ACHN (cell line): ENCODE measurements at regions not wholly inside any gene's neighbourhood (a gene's known extent, or its start where the extent isn't known, plus 50 kb on each side); places are given as distances from the start of the nearest gene placed in this dataset.
"Not testable (repeated sequence)": the region's sequence is repeated elsewhere in the genome, so short reads cannot be mapped to it uniquely, and the experiment has no call there.

Experiments used
- DNase-seq: peaks from one replicate; pipeline ENCODE4 v3.0.0-alpha.2; 2015
- in situ Hi-C: cut with HindIII; loops from 2 replicates; pipeline ENCODE4 v1.10.0; 2017; ENCODE audit warnings: low sequenced_read_pairs, low pct_ligation_motif_present, low pct_unique_long_range_greater_than_20kb

DNA sequence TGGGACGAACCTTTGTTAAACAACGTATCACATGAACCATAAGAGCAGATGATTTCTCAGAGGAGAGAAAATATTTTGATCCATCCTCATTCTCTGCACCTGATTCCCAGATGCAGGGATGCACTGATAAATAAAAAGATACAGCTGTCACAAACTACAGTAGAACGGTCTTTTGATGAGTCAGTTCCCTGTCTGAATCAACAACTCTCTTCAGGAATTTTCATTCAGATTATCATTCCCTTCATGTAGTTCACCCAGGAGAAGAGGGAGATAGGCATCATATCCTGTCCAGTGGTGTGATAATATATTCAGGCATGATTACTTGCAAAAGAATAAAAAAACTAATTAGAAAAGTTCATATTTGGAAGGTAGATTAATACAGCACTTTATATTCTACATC is 521.5 kb downstream of the PYDC2 start:
- no peak for DNase-seq
- in situ Hi-C loops: no loop called here

- in situ Hi-C loops: no loop called here
- DNase-seq: no peak
Observed at GRCh38 chr3:191985691-191986090, 524.7 kb downstream of the PYDC2 start.

- in situ Hi-C loops: no loop called here
- DNase-seq: no peak
Observed at GRCh38 chr3:191987831-191988350, 526.9 kb downstream of the PYDC2 start.

DNA sequence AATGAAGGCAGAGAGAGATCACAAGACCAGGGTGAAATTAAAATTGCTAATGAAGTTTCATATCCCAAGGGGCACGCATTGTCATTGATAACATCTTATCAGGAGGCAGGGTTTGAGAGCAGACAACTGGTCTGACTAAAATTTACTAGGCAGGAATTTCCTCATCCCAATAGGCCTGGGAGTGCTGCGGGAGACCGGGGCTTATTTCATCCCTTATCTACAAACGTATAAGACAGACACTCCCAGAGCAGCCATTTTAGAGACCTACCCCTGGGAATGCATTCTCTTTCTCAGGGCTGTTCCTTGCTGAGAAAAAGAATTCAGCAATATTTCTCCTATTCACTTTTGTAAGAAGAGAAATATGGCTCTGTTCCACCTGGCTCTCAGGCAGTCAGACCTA is 533.0 kb downstream of the PYDC2 start:
- DNase-seq, in situ Hi-C loops: not testable (repeated sequence)

DNA sequence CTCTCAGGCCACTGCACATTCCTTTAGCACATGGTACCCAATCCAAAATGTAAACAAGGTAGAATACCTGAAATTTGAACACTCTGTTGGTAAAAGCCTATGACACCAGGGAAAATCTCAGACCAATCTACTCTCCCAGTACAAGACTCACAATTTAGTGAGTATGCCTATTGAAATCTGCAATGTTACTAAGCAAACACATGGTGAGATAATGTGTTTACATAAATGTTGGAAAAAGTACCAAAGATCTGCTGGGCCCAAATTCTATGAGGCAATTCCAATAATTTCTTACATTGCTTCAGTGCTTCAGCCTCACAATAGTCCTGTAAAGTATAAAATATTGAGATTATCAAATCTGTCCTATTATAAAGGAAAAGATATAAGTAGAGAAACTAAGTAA is 536.1 kb downstream of the PYDC2 start:
- no peak for DNase-seq
- in situ Hi-C loops: no loop called here

- DNase-seq: no peak
- in situ Hi-C loops: no loop called here
Observed at GRCh38 chr3:191997579-191998268, 536.8 kb downstream of the PYDC2 start.

GRCh38 chr3:192001218-192001617 is 540.3 kb downstream of the PYDC2 start:
- in situ Hi-C loops: no loop called here
- DNase-seq: no peak

- no peak for DNase-seq
- in situ Hi-C loops: no loop called here
Observed at GRCh38 chr3:192005989-192006388, 545.0 kb downstream of the PYDC2 start.

DNA sequence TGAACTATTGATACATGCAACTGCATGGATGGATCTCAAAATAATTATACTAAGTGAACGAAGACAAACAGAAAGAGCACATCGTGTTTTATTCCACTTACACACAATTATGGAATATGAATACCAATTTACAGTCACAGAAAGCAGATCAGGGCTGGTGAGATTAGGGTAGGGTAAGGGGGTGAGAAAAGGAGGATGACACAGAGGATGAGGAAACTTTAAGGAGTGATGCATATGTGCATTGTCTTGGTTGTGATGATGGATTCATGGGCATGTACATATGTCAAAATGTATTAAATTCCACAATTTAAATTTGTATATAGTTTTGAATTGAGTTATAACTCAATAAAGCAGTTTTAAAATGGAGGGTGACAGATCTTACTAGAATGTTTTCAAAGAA is 548.9 kb downstream of the PYDC2 start:
- DNase-seq: no peak

GRCh38 chr3:192010490-192010889 is 549.5 kb downstream of the PYDC2 start:
- no peak for DNase-seq
- in situ Hi-C loops: no loop called here

More for the DNA sequence above, 548.9 kb downstream of the PYDC2 start:
- in situ Hi-C loops: no loop called here

DNA sequence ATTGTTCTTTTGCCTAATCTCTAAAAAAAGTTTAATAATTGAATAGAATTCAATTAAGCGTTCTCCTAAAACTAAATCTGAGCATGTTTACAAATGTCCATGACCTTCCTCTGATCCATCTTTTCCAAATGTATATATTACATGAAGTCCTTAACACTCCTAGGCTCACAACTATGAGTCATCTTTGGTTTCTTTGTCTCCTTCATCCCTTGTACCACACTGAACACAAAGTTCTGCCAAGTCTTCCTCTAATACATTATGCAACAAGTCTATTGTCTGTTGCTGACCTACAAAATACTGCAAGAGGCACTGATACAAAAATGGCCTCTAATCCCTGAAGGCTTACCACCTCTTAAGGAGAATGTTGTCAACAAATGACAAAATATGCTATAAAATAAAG is 550.2 kb downstream of the PYDC2 start:
- in situ Hi-C loops: no loop called here
- DNase-seq: no peak

DNA sequence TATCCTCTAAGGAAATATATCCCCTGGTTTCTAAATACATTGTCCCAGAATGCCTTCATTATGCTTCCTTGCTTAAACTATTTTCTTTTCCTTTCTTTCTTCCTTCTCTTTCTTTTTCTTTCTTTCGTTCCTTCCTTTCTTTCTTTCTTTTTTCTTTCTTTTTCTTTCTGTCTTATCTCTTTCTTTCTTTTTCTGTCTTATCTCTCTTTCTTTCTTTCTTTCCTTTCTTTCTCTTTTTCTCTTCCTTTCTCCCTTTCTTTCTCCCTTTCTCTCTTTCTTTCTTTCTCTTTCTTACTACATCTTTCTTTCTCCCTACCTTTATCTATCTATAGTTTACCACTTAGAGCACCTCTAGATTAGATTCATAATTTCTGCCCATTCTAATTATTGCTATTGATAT is 552.1 kb downstream of the PYDC2 start:
- DNase-seq: no peak

GRCh38 chr3:192022412-192022811 is 561.4 kb downstream of the PYDC2 start:
- in situ Hi-C loops: no loop called here
- no peak for DNase-seq

More for the DNA sequence above, 552.1 kb downstream of the PYDC2 start:
- in situ Hi-C loops: no loop called here

DNA sequence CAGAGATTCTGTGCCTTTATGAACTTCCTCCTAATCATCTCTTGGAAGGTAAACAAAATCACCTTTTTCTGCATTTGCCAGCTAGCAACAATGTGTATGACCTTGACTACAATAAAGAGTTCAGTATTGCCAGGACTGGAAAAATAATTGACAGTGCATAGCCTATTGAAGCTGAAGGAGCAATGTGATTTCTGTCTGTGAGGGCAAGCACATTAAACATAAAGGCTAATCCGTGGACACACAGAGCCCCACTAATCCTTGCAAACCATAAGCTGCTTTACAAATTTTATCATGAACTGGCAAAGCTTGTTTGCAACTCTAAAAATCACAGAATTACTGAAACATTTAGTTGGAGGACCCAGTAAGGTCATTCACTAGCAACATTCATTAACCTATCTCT is 563.8 kb downstream of the PYDC2 start:
- no peak for DNase-seq
- in situ Hi-C loops: no loop called here

DNA sequence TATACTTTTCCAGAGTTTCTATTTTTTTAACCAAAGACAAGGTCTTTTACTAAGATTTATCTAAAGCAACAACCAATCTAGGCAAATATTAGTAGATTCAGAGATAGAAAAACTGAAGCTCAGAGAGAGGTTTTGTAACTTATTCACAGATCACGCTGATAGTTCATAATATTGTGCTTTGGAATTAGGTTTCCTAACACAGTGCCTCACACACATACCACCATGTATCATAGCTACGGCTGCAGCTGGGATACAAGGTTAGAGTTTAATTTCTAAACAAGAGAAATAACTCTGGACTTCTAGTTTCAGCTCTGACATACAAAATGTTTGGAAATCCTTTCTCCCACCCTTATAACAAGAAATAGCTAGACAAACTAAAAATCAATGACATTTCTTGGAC is 565.7 kb downstream of the PYDC2 start:
- DNase-seq: peak; percentile 28
- in situ Hi-C loops: no loop called here

DNA sequence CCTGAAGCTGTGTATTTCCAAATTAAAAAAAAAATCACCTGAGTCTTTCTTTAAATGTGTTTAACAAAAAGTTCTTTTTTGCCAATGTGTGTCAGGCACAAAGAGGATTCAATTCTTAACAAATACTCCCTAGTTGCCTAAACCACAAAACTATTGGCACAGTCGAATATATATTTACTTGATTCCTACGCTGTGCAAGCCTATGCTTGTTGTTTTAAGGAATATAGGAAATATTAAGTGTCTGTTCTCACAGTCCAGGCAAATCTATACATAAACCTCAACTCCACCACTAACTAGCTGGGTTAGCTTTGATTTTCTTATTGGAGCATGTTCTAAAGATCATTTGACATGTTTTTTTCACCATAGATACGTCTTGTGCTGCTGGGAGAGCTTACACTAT is 571.0 kb downstream of the PYDC2 start:
- no peak for DNase-seq
- in situ Hi-C loops: no loop called here

DNA sequence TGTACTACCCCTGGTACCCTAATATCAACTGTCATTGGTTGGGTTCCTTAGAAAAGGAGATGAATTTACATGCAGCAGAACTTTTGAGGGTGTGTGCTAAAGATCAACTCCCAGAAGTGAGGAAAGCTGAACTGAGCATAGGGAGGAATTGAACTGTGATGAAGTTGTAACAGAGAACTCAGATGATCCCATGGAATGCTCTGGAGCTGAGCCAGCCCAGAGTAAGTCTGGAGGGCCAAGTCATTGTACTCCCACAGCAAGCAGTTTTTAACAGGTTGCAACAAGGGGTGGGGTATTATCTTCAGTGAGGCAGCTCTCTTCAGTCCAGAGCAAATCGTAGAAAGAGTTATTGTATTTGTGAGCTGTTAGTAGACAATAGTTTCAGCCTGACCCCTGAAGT is 572.3 kb downstream of the PYDC2 start:
- in situ Hi-C loops: no loop called here

DNA sequence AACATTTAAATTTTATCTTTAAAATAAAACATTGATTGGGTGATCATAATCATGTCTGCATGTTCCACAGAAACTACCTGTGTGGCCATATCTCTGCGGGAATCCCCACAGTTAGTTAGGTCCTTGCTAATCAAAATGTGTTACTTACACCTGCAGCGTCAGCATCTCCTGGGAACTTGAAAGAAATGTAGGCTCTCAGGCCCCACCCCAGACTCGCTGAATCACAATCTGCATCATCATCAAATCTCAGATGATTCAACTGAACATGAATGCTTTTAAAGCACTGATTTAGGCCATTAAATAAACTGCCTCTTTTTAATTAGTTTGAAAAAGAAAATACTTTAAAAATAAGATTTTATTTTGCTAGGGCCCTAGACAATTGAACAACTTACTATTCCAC is 577.8 kb downstream of the PYDC2 start:
- DNase-seq: no peak
- in situ Hi-C loops: no loop called here

More for the DNA sequence above, 572.3 kb downstream of the PYDC2 start:
- no peak for DNase-seq

DNA sequence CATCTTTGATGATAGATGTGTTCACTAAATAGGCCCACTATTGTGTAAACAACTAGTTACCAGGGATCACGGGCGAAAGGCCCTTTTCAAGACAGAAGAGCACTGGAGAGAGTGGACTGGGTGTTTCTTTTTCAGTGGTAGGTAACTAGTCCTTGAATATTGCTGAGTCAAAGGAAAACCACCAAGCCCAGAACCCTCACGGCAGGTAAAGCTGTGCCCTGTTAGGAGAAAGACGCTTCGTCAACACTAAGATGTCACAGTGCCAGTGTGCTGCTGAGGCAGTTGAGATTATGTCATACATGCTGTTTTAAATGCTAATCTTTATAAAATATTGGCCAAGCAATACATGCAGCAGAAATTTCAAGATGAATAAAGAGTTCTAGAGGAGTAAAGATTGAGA is 578.6 kb downstream of the PYDC2 start:
- in situ Hi-C loops: no loop called here
- no peak for DNase-seq

GRCh38 chr3:192040282-192041043 is 579.5 kb downstream of the PYDC2 start:
- DNase-seq: no peak
- in situ Hi-C loops: no loop called here
